ENCODE measurements at regions not wholly inside any gene's neighbourhood (a gene's known extent, or its start where the extent isn't known, plus 50 kb on each side); places are given as distances from the start of the nearest gene placed in this dataset.

GRCh38 chr3:177385831-177386301 lies 188.6 kb upstream of the TBL1XR1 start:
- ChIA-PET CTCF (no interaction called here), POLR2A (no interaction called here)
- no peak for TF ChIP-seq ELF4 (CRISPR knock-in tag; IDR thresholded peaks at IDR 0.05; ENCODE audit: low read depth)
- TF ChIP-seq, protein P1, sequence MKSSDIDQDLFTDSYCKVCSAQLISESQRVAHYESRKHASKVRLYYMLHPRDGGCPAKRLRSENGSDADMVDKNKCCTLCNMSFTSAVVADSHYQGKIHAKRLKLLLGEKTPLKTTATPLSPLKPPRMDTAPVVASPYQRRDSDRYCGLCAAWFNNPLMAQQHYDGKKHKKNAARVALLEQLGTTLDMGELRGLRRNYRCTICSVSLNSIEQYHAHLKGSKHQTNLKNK (CRISPR knock-in tag; IDR thresholded peaks at IDR 0.05) = no peak
- TF ChIP-seq TCF7 (CRISPR knock-in tag; IDR thresholded peaks at IDR 0.05; ENCODE audit: low read depth) = no peak
- TF ChIP-seq USF2 (CRISPR knock-in tag; IDR thresholded peaks at IDR 0.05) = no peak
- no peak for TF ChIP-seq CREM (CRISPR knock-in tag; IDR thresholded peaks at IDR 0.05)
- TF ChIP-seq, protein P2, sequence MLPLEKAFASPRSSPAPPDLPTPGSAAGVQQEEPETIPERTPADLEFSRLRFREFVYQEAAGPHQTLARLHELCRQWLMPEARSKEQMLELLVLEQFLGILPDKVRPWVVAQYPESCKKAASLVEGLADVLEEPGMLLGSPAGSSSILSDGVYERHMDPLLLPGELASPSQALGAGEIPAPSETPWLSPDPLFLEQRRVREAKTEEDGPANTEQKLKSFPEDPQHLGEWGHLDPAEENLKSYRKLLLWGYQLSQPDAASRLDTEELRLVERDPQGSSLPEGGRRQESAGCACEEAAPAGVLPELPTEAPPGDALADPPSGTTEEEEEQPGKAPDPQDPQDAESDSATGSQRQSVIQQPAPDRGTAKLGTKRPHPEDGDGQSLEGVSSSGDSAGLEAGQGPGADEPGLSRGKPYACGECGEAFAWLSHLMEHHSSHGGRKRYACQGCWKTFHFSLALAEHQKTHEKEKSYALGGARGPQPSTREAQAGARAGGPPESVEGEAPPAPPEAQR (CRISPR knock-in tag; IDR thresholded peaks at IDR 0.05) = no peak
- TF ChIP-seq ZNF512 (CRISPR knock-in tag; IDR thresholded peaks at IDR 0.05; ENCODE audit: borderline replicate concordance) = no peak
- no peak for TF ChIP-seq ZNF232 (CRISPR knock-in tag; IDR thresholded peaks at IDR 0.05)
- no peak for TF ChIP-seq JAZF1 (CRISPR knock-in tag; IDR thresholded peaks at IDR 0.05)
- no peak for TF ChIP-seq ZNF219 (CRISPR knock-in tag; IDR thresholded peaks at IDR 0.05; ENCODE audit: borderline replicate concordance)
- no peak for TF ChIP-seq MLX (CRISPR knock-in tag; IDR thresholded peaks at IDR 0.05)
- Mint-ChIP-seq H3K9me3 (0 out of 2 replicates have a peak, but pooled peaks cover 3% of the 10 kb centered on the region), H3K27ac (no peak overlapping the region), H3K27me3 (ENCODE audit: low read depth) (no peaks in the 10 kb centered on the region), H3K4me3 (no peak overlapping the region), H3K36me3 (no peaks in the 10 kb centered on the region; the same call in 1 of the 2 replicates), H3K4me1 (peaks cover 12% of the 10 kb centered on the region)
- peak; percentile 59; the same call in 1 of the 2 replicates for ATAC-seq
- no peak for DNase-seq (ENCODE audit: low spot score)

DNA sequence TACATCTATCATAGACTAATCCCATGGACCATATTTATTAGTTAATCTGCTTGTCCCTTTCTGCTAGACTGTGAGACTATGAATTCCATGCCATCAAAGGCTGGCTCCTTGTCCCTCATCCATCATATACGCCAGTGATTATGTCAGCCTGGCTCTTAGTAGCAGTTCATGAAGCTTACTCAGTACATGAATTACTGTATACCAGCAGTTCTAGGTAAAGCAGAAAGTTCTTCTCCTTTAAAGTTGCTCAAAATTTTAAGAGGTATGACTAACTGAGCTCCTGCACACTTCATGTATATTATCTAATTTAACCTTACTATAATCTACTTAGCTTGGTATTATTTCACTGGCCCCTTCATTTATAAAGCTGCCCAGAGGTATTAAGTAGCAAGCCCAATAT lies 190.9 kb upstream of the TBL1XR1 start:
- no peak for TF ChIP-seq GTF2I (CRISPR knock-in tag; conservative IDR thresholded peaks at IDR 0.05)
- no peak for TF ChIP-seq E2F1 (CRISPR knock-in tag; IDR thresholded peaks at IDR 0.05)
- no peak for TF ChIP-seq E2F5 (CRISPR knock-in tag; IDR thresholded peaks at IDR 0.05)
- TF ChIP-seq, protein P3, sequence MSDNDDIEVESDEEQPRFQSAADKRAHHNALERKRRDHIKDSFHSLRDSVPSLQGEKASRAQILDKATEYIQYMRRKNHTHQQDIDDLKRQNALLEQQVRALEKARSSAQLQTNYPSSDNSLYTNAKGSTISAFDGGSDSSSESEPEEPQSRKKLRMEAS (CRISPR knock-in tag; IDR thresholded peaks at IDR 0.05) = no peak
- no peak for TF ChIP-seq AFF4 (CRISPR knock-in tag; IDR thresholded peaks at IDR 0.05; ENCODE audit: borderline replicate concordance)
- TF ChIP-seq PREB (CRISPR knock-in tag; IDR thresholded peaks at IDR 0.05; ENCODE audit: borderline replicate concordance) = no peak
- no peak for TF ChIP-seq RORB (CRISPR knock-in tag; IDR thresholded peaks at IDR 0.05)
- TF ChIP-seq KAT7 (CRISPR knock-in tag; IDR thresholded peaks at IDR 0.05; ENCODE audit: borderline replicate concordance) = no peak
- no peak for TF ChIP-seq ZNF396 (CRISPR knock-in tag; IDR thresholded peaks at IDR 0.05; ENCODE audit: borderline replicate concordance)
- TF ChIP-seq NFE2L1 (CRISPR knock-in tag; IDR thresholded peaks at IDR 0.05) = no peak
- TF ChIP-seq JAZF1 (CRISPR knock-in tag; IDR thresholded peaks at IDR 0.05) = no peak
- TF ChIP-seq TEAD4 (CRISPR knock-in tag; IDR thresholded peaks at IDR 0.05) = no peak
- ATAC-seq = no peak

More for the DNA sequence above, 190.9 kb upstream of the TBL1XR1 start:
- POLR2A ChIA-PET = no interaction called here
- Mint-ChIP-seq H3K27ac (no peak overlapping the region), H3K9me3 (0 out of 2 replicates have a peak, but pooled peaks cover 3% of the 10 kb centered on the region), H3K27me3 (ENCODE audit: low read depth) (no peaks in the 10 kb centered on the region), H3K4me3 (no peak overlapping the region), H3K36me3 (no peaks in the 10 kb centered on the region), H3K4me1 (peaks cover 12% of the 10 kb centered on the region)
- CTCF ChIA-PET = interaction anchor here (0.7 kb wide), 1 partner anchor 390 kb away, joined by 3 read pairs; no protein-coding TSS in a partner anchor
- no peak for DNase-seq (ENCODE audit: low spot score)
